ENCODE measurements at regions not wholly inside any gene's neighbourhood (a gene's known extent, or its start where the extent isn't known, plus 50 kb on each side); places are given as distances from the start of the nearest gene placed in this dataset.
"Not testable (repeated sequence)": the region's sequence is repeated elsewhere in the genome, so short reads cannot be mapped to it uniquely, and the experiment has no call there.

GRCh38 chr7:125425506-125425905, 495.9 kb upstream of the POT1 start:
- ChIA-PET POLR2A (no interaction called here), CTCF (no interaction called here)
- no peak for DNase-seq (ENCODE audit: extremely low spot score)
- TF ChIP-seq NFRKB (IDR thresholded peaks at IDR 0.05) (no peak), ELF4 (IDR thresholded peaks at IDR 0.05) (no peak)

- TF ChIP-seq NFRKB (IDR thresholded peaks at IDR 0.05) (no peak), FOXA1 (IDR thresholded peaks at IDR 0.05) (no peak), FOXM1 (IDR thresholded peaks at IDR 0.05; ENCODE audit: borderline replicate concordance) (no peak), SP1 (IDR thresholded peaks at IDR 0.05) (no peak)
- CTCF ChIA-PET = interaction anchor here (0.7 kb wide), 1 partner anchor 12 kb away, joined by 7 read pairs; no protein-coding TSS in a partner anchor
- POLR2A ChIA-PET = no interaction called here
- DNase-seq (ENCODE audit: extremely low spot score) = no peak
Measured at GRCh38 chr7:125424721-125425120, 495.1 kb upstream of the POT1 start.

- no peak for DNase-seq (ENCODE audit: extremely low spot score)
- TF ChIP-seq SP1 (IDR thresholded peaks at IDR 0.05) (no peak), ELF4 (IDR thresholded peaks at IDR 0.05) (no peak), FOXK2 (IDR thresholded peaks at IDR 0.05) (no peak), ARNT (IDR thresholded peaks at IDR 0.05) (no peak), FOXM1 (IDR thresholded peaks at IDR 0.05; ENCODE audit: borderline replicate concordance) (no peak), NFRKB (IDR thresholded peaks at IDR 0.05) (no peak), CTBP1 (IDR thresholded peaks at IDR 0.05; ENCODE audit: borderline replicate concordance) (no peak), ZNF384 (IDR thresholded peaks at IDR 0.05) (no peak), PKNOX1 (IDR thresholded peaks at IDR 0.05) (no peak), L3MBTL2 (conservative IDR thresholded peaks at IDR 0.05) (no peak), BHLHE40 (IDR thresholded peaks at IDR 0.05; ENCODE audit: borderline replicate concordance) (no peak), HDGF (IDR thresholded peaks at IDR 0.05; ENCODE audit: borderline replicate concordance) (no peak), SUZ12 (IDR thresholded peaks at IDR 0.05) (no peak), FOXA1 (IDR thresholded peaks at IDR 0.05) (no peak), TARDBP (IDR thresholded peaks at IDR 0.05) (no peak)
- ChIA-PET POLR2A (no interaction called here), CTCF (no interaction called here)
Measured at GRCh38 chr7:125423458-125424155, 494.0 kb upstream of the POT1 start.

DNA sequence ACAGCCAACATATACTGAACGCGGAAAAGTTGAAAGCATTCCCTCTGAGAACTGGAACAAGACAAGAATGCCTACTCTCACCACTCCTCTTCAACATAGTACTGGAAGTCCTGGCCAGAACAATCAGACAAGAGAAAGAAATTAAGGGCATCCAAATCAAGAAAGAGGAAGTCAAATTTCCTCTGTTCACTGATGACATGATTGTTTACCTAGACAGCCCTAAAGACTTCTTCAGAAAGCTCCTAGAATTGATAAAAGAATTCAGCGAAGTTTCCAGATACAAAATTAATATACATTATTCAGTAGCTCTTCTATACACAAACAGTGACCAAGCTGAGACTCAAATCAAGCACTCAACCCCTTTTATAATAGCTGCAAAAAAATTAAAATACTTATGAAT, 491.8 kb upstream of the POT1 start:
- DNase-seq (ENCODE audit: extremely low spot score); CTCF ChIA-PET; POLR2A ChIA-PET: not testable (repeated sequence)

- ChIA-PET POLR2A (no interaction called here), CTCF (no interaction called here)
- TF ChIP-seq SUZ12 (IDR thresholded peaks at IDR 0.05) (no peak), PKNOX1 (IDR thresholded peaks at IDR 0.05) (no peak), TARDBP (IDR thresholded peaks at IDR 0.05) (no peak), FOXM1 (IDR thresholded peaks at IDR 0.05; ENCODE audit: borderline replicate concordance) (no peak), FOXA1 (IDR thresholded peaks at IDR 0.05) (no peak), ARNT (IDR thresholded peaks at IDR 0.05) (no peak), ZNF384 (IDR thresholded peaks at IDR 0.05) (no peak), NFRKB (IDR thresholded peaks at IDR 0.05) (no peak), SP1 (IDR thresholded peaks at IDR 0.05) (no peak), LEF1 (IDR thresholded peaks at IDR 0.05; ENCODE audit: borderline replicate concordance) (no peak), L3MBTL2 (conservative IDR thresholded peaks at IDR 0.05) (no peak)
- DNase-seq (ENCODE audit: extremely low spot score) = no peak
Measured at GRCh38 chr7:125412890-125413665, 483.5 kb upstream of the POT1 start.

- TF ChIP-seq LEF1 (IDR thresholded peaks at IDR 0.05; ENCODE audit: borderline replicate concordance) = no peak
- no peak for TF ChIP-seq FOXM1 (IDR thresholded peaks at IDR 0.05; ENCODE audit: borderline replicate concordance)
- TF ChIP-seq SP1 (IDR thresholded peaks at IDR 0.05) = no peak
- CTCF ChIA-PET = no interaction called here
- no peak for DNase-seq (ENCODE audit: extremely low spot score)
- POLR2A ChIA-PET = no interaction called here
Measured at GRCh38 chr7:125409921-125410320, 480.3 kb upstream of the POT1 start.

DNA sequence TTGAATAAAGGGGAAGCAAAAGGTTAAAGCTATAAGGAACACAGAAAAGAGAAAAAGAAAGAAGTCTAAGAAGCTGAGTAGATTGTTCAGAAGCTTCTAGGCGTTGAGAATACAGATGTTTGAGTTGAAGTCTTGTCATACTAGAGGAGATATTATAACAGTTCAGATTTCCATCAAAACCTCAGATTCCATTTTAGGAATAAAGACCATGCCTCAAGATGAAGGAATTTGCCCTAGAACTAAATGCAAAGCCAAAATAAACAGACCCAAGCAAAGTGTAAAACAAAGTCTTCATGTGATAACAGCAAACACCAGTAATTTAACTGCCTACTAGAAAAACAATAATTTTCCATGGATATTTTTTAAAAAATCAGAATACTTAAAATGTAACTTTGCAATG, 476.5 kb upstream of the POT1 start:
- CTCF ChIA-PET = no interaction called here

More for the DNA sequence above, 476.5 kb upstream of the POT1 start:
- POLR2A ChIA-PET = no interaction called here
- TF ChIP-seq L3MBTL2 (conservative IDR thresholded peaks at IDR 0.05) = no peak
- TF ChIP-seq NFRKB (IDR thresholded peaks at IDR 0.05) = no peak
- no peak for TF ChIP-seq FOXM1 (IDR thresholded peaks at IDR 0.05; ENCODE audit: borderline replicate concordance)
- no peak for TF ChIP-seq SP1 (IDR thresholded peaks at IDR 0.05)
- TF ChIP-seq HDGF (IDR thresholded peaks at IDR 0.05; ENCODE audit: borderline replicate concordance) = no peak
- no peak for TF ChIP-seq FOXA1 (IDR thresholded peaks at IDR 0.05)
- no peak for TF ChIP-seq FOXK2 (IDR thresholded peaks at IDR 0.05)
- TF ChIP-seq ELF4 (IDR thresholded peaks at IDR 0.05) = no peak
- TF ChIP-seq ZNF384 (IDR thresholded peaks at IDR 0.05) = no peak
- TF ChIP-seq ARNT (IDR thresholded peaks at IDR 0.05) = no peak
- DNase-seq (ENCODE audit: extremely low spot score) = no peak

Measured in HEK293T (cell line).